Activated T-cell treated with anti-CD3 and anti-CD28 coated beads, Interleukin-2, amount 50 U/mL, for 72 hours (primary cell): ENCODE measurements at regions not wholly inside any gene's neighbourhood (a gene's known extent, or its start where the extent isn't known, plus 50 kb on each side); places are given as distances from the start of the nearest gene placed in this dataset.

Experiments
- ATAC-seq, 2 donors: fragments of 150-1000 bp; cut with Tn5 transposase; replicated peaks in 1 of 2; 2 replicates each; pipeline ENCODE4 v1.10.0; 2021; ENCODE audit warnings: moderate library complexity in 2 of 2, mild to moderate bottlenecking in 1 of 2
- DNase-seq, 2 donors: peaks; one replicate each; pipeline ENCODE4 v3.0.0; 2021 to 2022; ENCODE audit warnings: mixed read lengths in 1 of 2
- H3K27ac Mint-ChIP-seq: one replicate; pipeline ENCODE4 v1.8.0; 2022; ENCODE audit warnings: mild to moderate bottlenecking, moderate library complexity, mixed read lengths
- H3K27me3 Mint-ChIP-seq: one replicate; pipeline ENCODE4 v1.8.0; 2022; ENCODE audit warnings: low read depth, mixed read lengths
- H3K36me3 Mint-ChIP-seq, 2 donors: one replicate each; pipeline ENCODE4 v1.8.0; 2022; ENCODE audit warnings: mixed read lengths in 2 of 2, mild to moderate bottlenecking in 1 of 2; ENCODE audit not compliant: insufficient read depth in 2 of 2
- H3K4me1 Mint-ChIP-seq: one replicate; pipeline ENCODE4 v1.8.0; 2022; ENCODE audit warnings: low read depth, mixed read lengths
- H3K4me3 Mint-ChIP-seq, 2 donors: one replicate each; pipeline ENCODE4 v1.8.0; 2022; ENCODE audit warnings: mild to moderate bottlenecking in 2 of 2, mixed read lengths in 2 of 2, moderate library complexity in 2 of 2
- H3K9me3 Mint-ChIP-seq, 2 donors: one replicate each; pipeline ENCODE4 v1.8.0; 2022; ENCODE audit warnings: mixed read lengths in 2 of 2

GRCh38 chrX:38878641-38879340 lies 77.5 kb downstream of the MID1IP1 start:
- H3K4me3 Mint-ChIP-seq = no peak overlapping the region
- ATAC-seq (no peak), DNase-seq (no peak)
- H3K27me3 Mint-ChIP-seq = peaks cover 5% of the 10 kb centered on the region
- no peak overlapping the region for H3K27ac Mint-ChIP-seq
- H3K9me3 Mint-ChIP-seq = peaks cover 0 to 2% of the 10 kb centered on the region in 2 donors
- H3K36me3 Mint-ChIP-seq = no peaks in the 10 kb centered on the region
- H3K4me1 Mint-ChIP-seq = peaks cover 18% of the 10 kb centered on the region

- DNase-seq (no peak), ATAC-seq (no peak)
- peaks cover 5% of the 10 kb centered on the region for H3K27me3 Mint-ChIP-seq
- no peak overlapping the region for H3K4me3 Mint-ChIP-seq
- H3K4me1 Mint-ChIP-seq = peaks cover 18% of the 10 kb centered on the region
- peaks cover 0 to 2% of the 10 kb centered on the region in 2 donors for H3K9me3 Mint-ChIP-seq
- H3K36me3 Mint-ChIP-seq = no peaks in the 10 kb centered on the region
- H3K27ac Mint-ChIP-seq = no peak overlapping the region
These were observed 78.5 kb downstream of the MID1IP1 start for GRCh38 chrX:38879631-38880220.

- DNase-seq = no peak
- ATAC-seq = no peak
- Mint-ChIP-seq H3K27me3 (peaks cover 5% of the 10 kb centered on the region), H3K36me3 (no peaks in the 10 kb centered on the region), H3K9me3 (peaks cover 0 to 2% of the 10 kb centered on the region in 2 donors), H3K4me1 (peaks cover 18% of the 10 kb centered on the region), H3K4me3 (no peak overlapping the region), H3K27ac (no peak overlapping the region)
These were observed 79.1 kb downstream of the MID1IP1 start for GRCh38 chrX:38880296-38880854.

DNA sequence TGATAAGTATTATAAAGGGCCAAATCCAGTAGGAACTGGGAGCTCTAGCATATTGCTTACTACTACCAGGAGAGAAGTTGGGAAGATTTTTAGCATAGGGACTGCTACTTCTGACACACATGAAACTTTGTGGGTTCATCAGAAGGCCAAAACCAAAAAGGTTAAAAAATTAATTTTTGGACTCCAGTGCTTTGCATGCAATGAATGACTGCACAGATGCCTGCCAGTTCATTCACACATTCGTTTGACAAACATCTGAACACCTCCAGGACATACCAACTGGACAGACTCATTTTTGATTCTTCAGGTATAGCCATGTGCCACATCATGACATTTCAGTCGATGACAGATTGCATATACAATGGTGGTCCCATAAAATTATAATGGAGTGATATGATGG lies 79.8 kb downstream of the MID1IP1 start:
- H3K27ac Mint-ChIP-seq = no peak overlapping the region
- DNase-seq = no peak
- peaks cover 18% of the 10 kb centered on the region for H3K4me1 Mint-ChIP-seq
- no peaks in the 10 kb centered on the region for H3K36me3 Mint-ChIP-seq
- peaks cover 0 to 2% of the 10 kb centered on the region in 2 donors for H3K9me3 Mint-ChIP-seq
- no peak overlapping the region for H3K4me3 Mint-ChIP-seq
- no peak for ATAC-seq
- peaks cover 5% of the 10 kb centered on the region for H3K27me3 Mint-ChIP-seq

- no peak overlapping the region for H3K4me3 Mint-ChIP-seq
- ATAC-seq (no peak), DNase-seq (no peak)
- no peak overlapping the region for H3K27ac Mint-ChIP-seq
- H3K36me3 Mint-ChIP-seq = no peaks in the 10 kb centered on the region
- H3K27me3 Mint-ChIP-seq = peaks cover 5% of the 10 kb centered on the region
- peaks cover 0 to 2% of the 10 kb centered on the region in 2 donors for H3K9me3 Mint-ChIP-seq
- peaks cover 18% of the 10 kb centered on the region for H3K4me1 Mint-ChIP-seq
These were observed 80.5 kb downstream of the MID1IP1 start for GRCh38 chrX:38881727-38882126.

DNA sequence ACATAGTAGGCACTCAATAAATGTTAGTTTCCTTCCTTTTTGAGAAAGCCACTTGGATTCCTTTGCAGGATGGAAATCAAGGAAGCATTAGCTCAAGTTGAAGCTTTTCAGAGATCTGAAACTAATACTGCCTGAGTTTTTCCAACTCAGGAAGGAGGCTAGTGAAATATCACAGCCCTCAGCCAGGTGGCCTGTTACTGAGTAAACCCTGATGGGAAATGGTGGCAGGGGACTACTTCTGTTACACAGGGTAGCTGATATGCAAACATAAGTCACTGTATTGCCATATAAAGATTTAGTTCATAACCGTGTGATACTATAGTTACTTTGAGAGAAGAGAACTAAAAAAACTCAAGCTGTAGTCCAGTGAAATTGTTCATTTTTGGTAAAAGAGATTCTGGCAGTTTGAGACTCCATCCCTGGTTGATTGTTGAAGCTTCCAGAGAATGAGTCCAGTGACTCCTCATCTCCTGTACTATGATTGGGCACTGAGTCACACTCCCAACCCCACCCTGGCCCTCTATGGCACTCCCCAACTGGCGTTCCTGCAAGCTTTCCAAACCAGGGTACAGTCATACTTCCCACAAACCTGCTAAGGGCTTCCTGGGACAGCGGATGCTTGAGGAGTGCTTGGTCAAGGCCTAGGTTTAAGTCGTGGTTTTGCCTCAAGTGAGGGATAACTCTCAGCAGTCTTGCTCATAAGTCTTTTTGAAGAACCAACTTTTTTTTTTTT lies 81.8 kb downstream of the MID1IP1 start:
- no peaks in the 10 kb centered on the region for H3K36me3 Mint-ChIP-seq
- peaks cover 18% of the 10 kb centered on the region for H3K4me1 Mint-ChIP-seq
- peaks cover 0 to 2% of the 10 kb centered on the region in 2 donors for H3K9me3 Mint-ChIP-seq
- H3K4me3 Mint-ChIP-seq = no peak overlapping the region
- H3K27ac Mint-ChIP-seq = no peak overlapping the region
- H3K27me3 Mint-ChIP-seq = peaks cover 5% of the 10 kb centered on the region
- ATAC-seq = no peak
- no peak for DNase-seq

DNA sequence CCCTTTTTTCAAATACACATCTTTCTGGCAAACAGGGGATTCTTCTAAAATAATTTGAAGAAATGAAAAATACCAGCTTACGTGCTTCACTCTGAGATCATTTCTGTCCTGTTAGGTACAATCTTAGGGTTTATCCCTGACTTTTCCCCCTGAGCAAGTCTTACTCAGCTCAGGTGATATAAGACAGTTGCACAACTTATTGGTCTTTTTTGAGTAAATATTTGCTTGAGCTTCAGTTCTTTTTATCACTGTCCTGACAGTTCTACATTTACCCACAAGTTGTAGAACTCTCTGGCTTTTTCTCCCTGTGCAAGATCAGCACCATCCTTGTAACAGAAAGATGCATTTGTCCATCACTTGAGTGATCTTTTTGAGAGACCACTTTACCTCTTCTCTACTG lies 84.9 kb downstream of the MID1IP1 start:
- H3K36me3 Mint-ChIP-seq = no peaks in the 10 kb centered on the region
- H3K4me1 Mint-ChIP-seq = peaks cover under 1% of the 10 kb centered on the region
- H3K4me3 Mint-ChIP-seq = no peak overlapping the region
- DNase-seq (no peak), ATAC-seq (no peak)
- H3K27me3 Mint-ChIP-seq = no peaks in the 10 kb centered on the region
- peaks cover 0 to 3% of the 10 kb centered on the region in 2 donors for H3K9me3 Mint-ChIP-seq
- H3K27ac Mint-ChIP-seq = no peak overlapping the region

GRCh38 chrX:38887222-38887621 lies 86.0 kb downstream of the MID1IP1 start:
- no peaks in the 10 kb centered on the region for H3K36me3 Mint-ChIP-seq
- no peak overlapping the region for H3K4me3 Mint-ChIP-seq
- H3K9me3 Mint-ChIP-seq = peaks cover 0 to 3% of the 10 kb centered on the region in 2 donors
- no peak for DNase-seq
- no peak overlapping the region for H3K27ac Mint-ChIP-seq
- peaks cover 12% of the 10 kb centered on the region for H3K4me1 Mint-ChIP-seq
- no peaks in the 10 kb centered on the region for H3K27me3 Mint-ChIP-seq
- no peak for ATAC-seq

GRCh38 chrX:38890326-38890725 lies 89.1 kb downstream of the MID1IP1 start:
- ATAC-seq (no peak), DNase-seq (no peak)
- Mint-ChIP-seq H3K36me3 (no peaks in the 10 kb centered on the region), H3K27me3 (peaks cover 13% of the 10 kb centered on the region), H3K27ac (no peak overlapping the region), H3K9me3 (peaks cover 0 to 2% of the 10 kb centered on the region in 2 donors), H3K4me1 (peaks cover 13% of the 10 kb centered on the region), H3K4me3 (no peak overlapping the region)

GRCh38 chrX:38890963-38891362 lies 89.7 kb downstream of the MID1IP1 start:
- Mint-ChIP-seq H3K4me1 (peaks cover 13% of the 10 kb centered on the region), H3K27me3 (peaks cover 13% of the 10 kb centered on the region), H3K36me3 (no peaks in the 10 kb centered on the region), H3K27ac (no peak overlapping the region), H3K4me3 (no peak overlapping the region), H3K9me3 (peaks cover 0 to 2% of the 10 kb centered on the region in 2 donors)
- ATAC-seq = no peak
- DNase-seq = no peak

DNA sequence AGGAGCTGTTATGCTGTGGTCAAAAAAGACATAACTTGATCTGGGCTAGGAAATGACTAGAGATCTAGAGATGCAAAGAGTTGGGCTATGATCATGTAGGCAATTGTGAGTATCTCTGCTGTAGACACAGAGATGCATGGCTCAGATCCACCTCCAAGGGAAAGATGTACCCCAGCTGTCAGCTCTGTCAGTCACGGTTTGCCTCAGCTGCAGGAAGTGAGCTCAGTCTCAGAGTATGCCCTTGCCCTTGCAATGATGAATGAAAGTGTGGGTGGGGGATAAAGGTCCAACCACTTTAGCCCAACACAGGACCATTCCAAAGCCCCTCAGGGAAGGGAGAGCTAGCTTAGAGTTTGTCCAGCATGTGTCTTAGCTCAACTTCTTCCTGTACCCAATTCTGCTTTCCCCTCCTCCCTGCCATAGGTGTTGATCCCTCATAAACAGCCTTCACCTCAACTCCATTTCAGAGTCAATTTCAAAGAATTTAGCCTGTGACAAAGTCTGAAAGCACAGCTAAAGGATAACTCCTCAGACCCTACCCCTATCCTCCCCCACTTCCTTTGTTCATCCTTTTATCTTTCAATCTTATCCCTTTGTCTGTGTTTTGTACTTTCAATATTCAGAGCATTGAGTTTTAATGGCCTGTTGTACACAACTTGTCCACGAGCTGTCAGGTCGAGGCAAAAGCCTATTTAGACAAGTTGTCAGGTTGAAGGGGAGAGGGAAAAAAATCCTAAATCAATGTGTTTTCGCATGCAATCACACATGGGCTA lies 90.6 kb downstream of the MID1IP1 start:
- ATAC-seq = peak; percentile 97 to 99
- DNase-seq = peak; percentile 34 to 35
- Mint-ChIP-seq H3K4me1 (peaks cover 13% of the 10 kb centered on the region), H3K36me3 (no peaks in the 10 kb centered on the region), H3K9me3 (peaks cover 0 to 2% of the 10 kb centered on the region in 2 donors), H3K4me3 (no peak overlapping the region), H3K27ac (no peak overlapping the region), H3K27me3 (peaks cover 13% of the 10 kb centered on the region)

- no peak for DNase-seq
- H3K4me1 Mint-ChIP-seq = peaks cover 13% of the 10 kb centered on the region
- H3K9me3 Mint-ChIP-seq = peaks cover 0 to 2% of the 10 kb centered on the region in 2 donors
- H3K27me3 Mint-ChIP-seq = peaks cover 13% of the 10 kb centered on the region
- no peak for ATAC-seq
- H3K36me3 Mint-ChIP-seq = no peaks in the 10 kb centered on the region
- no peak overlapping the region for H3K4me3 Mint-ChIP-seq
- no peak overlapping the region for H3K27ac Mint-ChIP-seq
These were observed 92.2 kb downstream of the MID1IP1 start for GRCh38 chrX:38893441-38893840.
